RWPE2 (cell line): ENCODE measurements at regions not wholly inside any gene's neighbourhood (a gene's known extent, or its start where the extent isn't known, plus 50 kb on each side); places are given as distances from the start of the nearest gene placed in this dataset.

ENCODE experiments used
- ATAC-seq: fragments of 200-7000 bp; cut with Tn5 transposase; 3 replicates; pipeline ENCODE4 v1.9.1; 2021; ENCODE audit warnings: low read depth
- DNase-seq: peaks from one replicate; pipeline ENCODE4 v3.0.0-alpha.2; 2020; ENCODE audit warnings: low spot score
- H3K27ac ChIP-seq: fragments of 450-650 bp; 2 replicates; pipeline ENCODE4 v1.5.1; 2017; ENCODE audit warnings: mild to moderate bottlenecking; ENCODE audit not compliant: poor library complexity, severe bottlenecking
- H3K27me3 ChIP-seq: fragments of 250-450 bp; sonication (Bioruptor Pico); 2 replicates; pipeline ENCODE4 v1.5.1; 2021; ENCODE audit warnings: mild to moderate bottlenecking, moderate library complexity; ENCODE audit not compliant: insufficient read depth, poor library complexity, severe bottlenecking
- H3K36me3 ChIP-seq: fragments of 250-450 bp; sonication (Bioruptor Pico); 2 replicates; pipeline ENCODE4 v1.5.1; 2020; ENCODE audit warnings: low read depth, mild to moderate bottlenecking, moderate library complexity
- H3K4me1 ChIP-seq: fragments of 250-450 bp; sonication (Bioruptor Pico); 2 replicates; pipeline ENCODE4 v1.5.1; 2021; ENCODE audit warnings: mild to moderate bottlenecking, moderate library complexity; ENCODE audit not compliant: insufficient read depth, poor library complexity, severe bottlenecking
- H3K4me3 ChIP-seq: fragments of 250-450 bp; sonication (Bioruptor Pico); 2 replicates; pipeline ENCODE4 v1.5.1; 2021; ENCODE audit warnings: mild to moderate bottlenecking, moderate library complexity; ENCODE audit not compliant: severe bottlenecking
- H3K9me3 ChIP-seq: fragments of 250-450 bp; sonication (Bioruptor Pico); 2 replicates; pipeline ENCODE4 v1.5.1; 2021; ENCODE audit warnings: mild to moderate bottlenecking, moderate library complexity; ENCODE audit not compliant: severe bottlenecking
- CTCF ChIP-seq: fragments of 450-650 bp; IDR thresholded peaks from one replicate; pipeline ENCODE4 v1.5.1; 2017; ENCODE audit warnings: mild to moderate bottlenecking, moderate library complexity; ENCODE audit not compliant: poor library complexity, severe bottlenecking

GRCh38 chr20:60947819-60948218 is 304.2 kb upstream of the CDH4 start:
- ATAC-seq, result no peak
- H3K9me3 ChIP-seq, result no peaks in the 10 kb centered on the region
- H3K4me3 ChIP-seq, result no peak overlapping the region
- no peaks in the 10 kb centered on the region for H3K4me1 ChIP-seq
- H3K27me3 ChIP-seq, result peaks cover 90% of the 10 kb centered on the region
- no peak for TF ChIP-seq CTCF
- no peaks in the 10 kb centered on the region for H3K36me3 ChIP-seq
- no peak for DNase-seq
- no peak overlapping the region for H3K27ac ChIP-seq

GRCh38 chr20:60948224-60948623 is 303.8 kb upstream of the CDH4 start:
- no peak for TF ChIP-seq CTCF
- DNase-seq (no peak), ATAC-seq (no peak)
- Histone ChIP-seq H3K4me3 (no peak overlapping the region), H3K9me3 (no peaks in the 10 kb centered on the region), H3K36me3 (no peaks in the 10 kb centered on the region), H3K4me1 (no peaks in the 10 kb centered on the region), H3K27ac (no peak overlapping the region), H3K27me3 (peaks cover 90% of the 10 kb centered on the region)

GRCh38 chr20:60950561-60950960 is 301.5 kb upstream of the CDH4 start:
- ATAC-seq, result no peak
- Histone ChIP-seq H3K27me3 (peaks cover 95% of the 10 kb centered on the region), H3K9me3 (no peaks in the 10 kb centered on the region), H3K27ac (no peak overlapping the region), H3K4me3 (no peak overlapping the region), H3K36me3 (no peaks in the 10 kb centered on the region), H3K4me1 (no peaks in the 10 kb centered on the region)
- TF ChIP-seq CTCF, result no peak
- DNase-seq, result peak; percentile 58

GRCh38 chr20:60950974-60951373 is 301.1 kb upstream of the CDH4 start:
- no peak for TF ChIP-seq CTCF
- peaks cover 93% of the 10 kb centered on the region for H3K27me3 ChIP-seq
- H3K9me3 ChIP-seq, result no peaks in the 10 kb centered on the region
- no peaks in the 10 kb centered on the region for H3K4me1 ChIP-seq
- H3K36me3 ChIP-seq, result no peaks in the 10 kb centered on the region
- no peak overlapping the region for H3K4me3 ChIP-seq
- H3K27ac ChIP-seq, result no peak overlapping the region
- DNase-seq, result peak; percentile 61
- ATAC-seq, result no peak

GRCh38 chr20:60952861-60953260 is 299.2 kb upstream of the CDH4 start:
- Histone ChIP-seq H3K4me1 (no peaks in the 10 kb centered on the region), H3K36me3 (no peaks in the 10 kb centered on the region), H3K4me3 (no peak overlapping the region), H3K9me3 (no peaks in the 10 kb centered on the region), H3K27me3 (peaks cover 93% of the 10 kb centered on the region), H3K27ac (no peak overlapping the region)
- peak; percentile 76 for DNase-seq
- TF ChIP-seq CTCF, result no peak
- ATAC-seq, result no peak
